ENCODE measurements at regions not wholly inside any gene's neighbourhood (a gene's known extent, or its start where the extent isn't known, plus 50 kb on each side); places are given as distances from the start of the nearest gene placed in this dataset.
A peak's percentile ranks its signal among the peaks of the same experiment; 100 is the strongest.

- no peak for TF ChIP-seq MEIS2 (IDR thresholded peaks at IDR 0.05; ENCODE audit: partially characterized antibody)
- TF ChIP-seq IRF9 (tag; IDR thresholded peaks at IDR 0.05) = no peak
- no peak for TF ChIP-seq ZNF766 (CRISPR knock-in tag; conservative IDR thresholded peaks at IDR 0.05)
- TF ChIP-seq BHLHE40 (IDR thresholded peaks at IDR 0.05; ENCODE audit: low read length) = no peak
- TF ChIP-seq PCBP1 (IDR thresholded peaks at IDR 0.05; ENCODE audit: low read depth, low read length, poor library complexity, severe bottlenecking) = no peak
- TF ChIP-seq ADNP (tag; IDR thresholded peaks at IDR 0.05) = no peak
- TF ChIP-seq ZNF124 (CRISPR knock-in tag; IDR thresholded peaks at IDR 0.05) = no peak
Measured at GRCh38 chr1:173360487-173361063, 116.6 kb upstream of the PRDX6 start (continued).

GRCh38 chr1:173362543-173362942 lies 114.6 kb upstream of the PRDX6 start:
- POLR2A ChIA-PET = interaction anchor here (0.9 kb wide), 1 partner anchor 45 kb away, joined by 3 read pairs; no protein-coding TSS in a partner anchor
- no peak for TF ChIP-seq KLF1 (tag; IDR thresholded peaks at IDR 0.05)
- no peak for TF ChIP-seq PBX2 (CRISPR knock-in tag; IDR thresholded peaks at IDR 0.05; ENCODE audit: low read depth)
- peak; percentile 55; the same call in 1 of the 2 replicates for TF ChIP-seq PBX2 (tag; conservative IDR thresholded peaks at IDR 0.05; ENCODE audit: low read depth)
- H3K79me2 ChIP-seq (ENCODE audit: control insufficient read depth, insufficient read depth, low read length) = no peaks in the 10 kb centered on the region
- no peaks in the 10 kb centered on the region for H3K36me3 ChIP-seq (ENCODE audit: control insufficient read depth, insufficient read depth, low read length)
- no peak for ATAC-seq
- CTCF ChIA-PET (ENCODE audit: low intra/inter-chr PET ratio) = no interaction called here
- no peak overlapping the region for H3K4me3 ChIP-seq
- H4K20me1 ChIP-seq (replicated peaks; ENCODE audit: control insufficient read depth, insufficient read depth, low read length) = no peaks in the 10 kb centered on the region
- H3K4me2 ChIP-seq (ENCODE audit: insufficient read depth, low read length) = no peak overlapping the region
- no peaks in the 10 kb centered on the region for H3K4me1 ChIP-seq (replicated peaks in 1 of 2; ENCODE audit: control insufficient read depth in 2 of 2, insufficient read depth in 2 of 2, low read length in 2 of 2)
- WGBS (ENCODE audit: insufficient coverage, low coverage, missing lambda C conversion rate) = 3% methylated on average over 2 of the region's 2 CpGs
- H3K9ac ChIP-seq (ENCODE audit: insufficient read depth in 1 of 2, low read depth in 2 of 2, low read length in 2 of 2) = no peak overlapping the region
- in situ Hi-C loops (cut with MboI) (no loop called here), intact Hi-C loops (cut with micrococcal nuclease) (no loop called here)
- no peaks in the 10 kb centered on the region for H3K9me3 ChIP-seq (replicated peaks; ENCODE audit: control insufficient read depth, insufficient read depth, low read depth, low read length)
- H3K27ac ChIP-seq (ENCODE audit: extremely low read depth, low read depth, low read length) = no peak overlapping the region
- no TSS peak for BruUV-seq (replicated peaks)
- H2AFZ ChIP-seq (ENCODE audit: low read depth, low read length) = no peak overlapping the region
- no peaks in the 10 kb centered on the region for H3K9me1 ChIP-seq (ENCODE audit: control insufficient read depth, insufficient read depth, low read length)
- FAIRE-seq = no peak
- DNase-seq (ENCODE audit: extremely low read depth in 1 of 4, low spot score in 3 of 4) = no peak
- H3K27me3 ChIP-seq (ENCODE audit: control insufficient read depth in 2 of 2, insufficient read depth in 2 of 2, low read length in 2 of 2) = no peaks in the 10 kb centered on the region
